ENCODE measurements at regions not wholly inside any gene's neighbourhood (a gene's known extent, or its start where the extent isn't known, plus 50 kb on each side); places are given as distances from the start of the nearest gene placed in this dataset.

DNA sequence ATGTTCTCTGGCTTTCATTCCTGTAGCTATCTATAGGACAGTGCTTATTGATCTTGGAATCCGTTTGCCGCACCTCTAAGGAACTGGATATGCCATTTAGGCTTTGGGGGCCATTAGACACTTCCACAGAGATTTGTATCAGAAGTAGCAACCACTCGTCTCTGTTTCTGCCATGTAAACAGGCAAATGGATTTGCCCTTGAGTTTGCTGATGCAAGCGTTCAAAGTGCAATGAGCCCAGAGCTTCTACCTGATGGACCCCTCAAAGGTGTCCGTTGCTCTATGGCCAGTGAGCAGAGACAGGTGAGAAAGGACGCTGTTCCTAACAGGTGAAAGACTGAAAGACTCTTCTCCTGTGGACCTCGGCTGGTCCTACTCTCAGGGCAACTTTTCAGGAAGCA is 302.9 kb downstream of the ZNF536 start:
- DNase-seq (ENCODE audit: low spot score in 2 of 2), result no peak
- TF ChIP-seq CTCF (IDR thresholded peaks at IDR 0.05), result no peak
- TF ChIP-seq POLR2A (IDR thresholded peaks at IDR 0.05), result no peak
- no peak for TF ChIP-seq POLR2AphosphoS5 (IDR thresholded peaks at IDR 0.05)
- no peak for TF ChIP-seq EP300 (IDR thresholded peaks at IDR 0.05)
- peaks cover 26% of the 10 kb centered on the region for H3K27me3 ChIP-seq
- no peaks in the 10 kb centered on the region for H3K4me1 ChIP-seq
- no peaks in the 10 kb centered on the region for H3K9me3 ChIP-seq
- no peak overlapping the region for H3K4me3 ChIP-seq
- WGBS, result 76% methylated on average over 7 of the region's 7 CpGs
- H3K36me3 ChIP-seq, result no peaks in the 10 kb centered on the region
- no peak overlapping the region for H3K27ac ChIP-seq

DNA sequence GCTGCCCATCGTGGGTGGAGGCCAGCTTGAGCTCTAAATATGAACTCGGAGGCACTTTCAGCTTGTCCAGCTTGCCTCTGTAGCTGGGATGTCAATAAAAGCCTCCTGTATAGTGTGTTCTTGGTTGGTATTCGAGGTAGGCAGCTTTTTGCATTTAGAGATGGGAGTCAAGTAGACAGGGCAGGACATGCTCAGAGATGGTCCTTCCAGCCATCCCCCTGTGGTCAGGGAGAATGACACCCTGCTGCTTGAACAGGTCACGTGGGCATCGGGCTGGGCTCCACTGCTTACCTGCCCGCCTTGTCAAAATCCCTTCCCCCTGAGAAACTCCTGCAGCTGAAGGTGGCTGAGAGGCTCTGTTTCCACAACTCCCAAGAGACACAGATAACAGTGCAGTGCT is 302.5 kb downstream of the ZNF536 start:
- DNase-seq (ENCODE audit: low spot score in 2 of 2), result no peak
- no peak overlapping the region for H3K4me3 ChIP-seq
- H3K36me3 ChIP-seq, result no peaks in the 10 kb centered on the region
- no peaks in the 10 kb centered on the region for H3K9me3 ChIP-seq
- peaks cover 23% of the 10 kb centered on the region for H3K27me3 ChIP-seq
- WGBS, result 91% methylated on average over 4 of the region's 6 CpGs
- peaks cover 4% of the 10 kb centered on the region for H3K4me1 ChIP-seq
- TF ChIP-seq CTCF (IDR thresholded peaks at IDR 0.05) (no peak), POLR2AphosphoS5 (IDR thresholded peaks at IDR 0.05) (no peak), POLR2A (IDR thresholded peaks at IDR 0.05) (no peak), EP300 (IDR thresholded peaks at IDR 0.05) (no peak)
- no peak overlapping the region for H3K27ac ChIP-seq

GRCh38 chr19:30673336-30673735 is 301.2 kb downstream of the ZNF536 start:
- TF ChIP-seq POLR2A (IDR thresholded peaks at IDR 0.05) (no peak), POLR2AphosphoS5 (IDR thresholded peaks at IDR 0.05) (no peak), EP300 (IDR thresholded peaks at IDR 0.05) (no peak), CTCF (IDR thresholded peaks at IDR 0.05) (no peak)
- Histone ChIP-seq H3K4me3 (no peak overlapping the region), H3K27me3 (peaks cover 29% of the 10 kb centered on the region), H3K4me1 (peaks cover 10% of the 10 kb centered on the region), H3K27ac (no peak overlapping the region), H3K9me3 (no peaks in the 10 kb centered on the region), H3K36me3 (no peaks in the 10 kb centered on the region)
- WGBS, result 84% methylated on average over 8 of the region's 8 CpGs
- DNase-seq (ENCODE audit: low spot score in 2 of 2), result no peak

GRCh38 chr19:30672926-30673325 is 300.7 kb downstream of the ZNF536 start:
- WGBS, result 83% methylated on average over 5 of the region's 5 CpGs
- Histone ChIP-seq H3K4me1 (peaks cover 10% of the 10 kb centered on the region), H3K9me3 (no peaks in the 10 kb centered on the region), H3K27me3 (peaks cover 32% of the 10 kb centered on the region), H3K4me3 (no peak overlapping the region), H3K36me3 (no peaks in the 10 kb centered on the region), H3K27ac (no peak overlapping the region)
- no peak for DNase-seq (ENCODE audit: low spot score in 2 of 2)
- TF ChIP-seq POLR2AphosphoS5 (IDR thresholded peaks at IDR 0.05) (no peak), EP300 (IDR thresholded peaks at IDR 0.05) (no peak), CTCF (IDR thresholded peaks at IDR 0.05) (no peak), POLR2A (IDR thresholded peaks at IDR 0.05) (no peak)

GRCh38 chr19:30671622-30672051 is 299.5 kb downstream of the ZNF536 start:
- H3K36me3 ChIP-seq, result no peaks in the 10 kb centered on the region
- 68% methylated on average over 9 of the region's 9 CpGs for WGBS
- no peak overlapping the region for H3K4me3 ChIP-seq
- H3K27ac ChIP-seq, result no peak overlapping the region
- peaks cover 10% of the 10 kb centered on the region for H3K4me1 ChIP-seq
- no peak for TF ChIP-seq POLR2AphosphoS5 (IDR thresholded peaks at IDR 0.05)
- no peak for TF ChIP-seq CTCF (IDR thresholded peaks at IDR 0.05)
- TF ChIP-seq POLR2A (IDR thresholded peaks at IDR 0.05), result no peak
- no peak for TF ChIP-seq EP300 (IDR thresholded peaks at IDR 0.05)
- DNase-seq (ENCODE audit: low spot score in 2 of 2), result no peak
- peaks cover 32% of the 10 kb centered on the region for H3K27me3 ChIP-seq
- H3K9me3 ChIP-seq, result no peaks in the 10 kb centered on the region
